ENCODE measurements at regions not wholly inside any gene's neighbourhood (a gene's known extent, or its start where the extent isn't known, plus 50 kb on each side); places are given as distances from the start of the nearest gene placed in this dataset.

GRCh38 chr18:47380153-47380552 lies 128.7 kb upstream of the SKOR2 start:
- no peaks in the 10 kb centered on the region for H3K4me1 Mint-ChIP-seq
- H3K9ac ChIP-seq (ENCODE audit: insufficient read depth, low read length, poor library complexity, severe bottlenecking): no peak overlapping the region
- H4K20me1 ChIP-seq (ENCODE audit: insufficient read depth, low read length): no peaks in the 10 kb centered on the region
- H3K4me3 ChIP-seq (replicated peaks in 1 of 3; ENCODE audit: low read depth in 2 of 3, low read length in 3 of 3): no peak overlapping the region
- H3K27me3 Mint-ChIP-seq (ENCODE audit: low read depth in 3 of 3): peaks cover 0 to 2% (median 0%) of the 10 kb centered on the region in 3 donors
- no peak overlapping the region for H3K4me2 ChIP-seq (replicated peaks; ENCODE audit: extremely low read depth, low read length, poor library complexity, severe bottlenecking)
- no peaks in the 10 kb centered on the region for H3K4me1 ChIP-seq (ENCODE audit: control insufficient read depth in 1 of 2, insufficient read depth in 2 of 2, low read length in 2 of 2)
- TF ChIP-seq CTCF (IDR thresholded peaks at IDR 0.05): no peak
- intact Hi-C loops (cut with micrococcal nuclease): loop anchor here in 1 of 2 donors (10.0 kb wide), 1 partner anchor 55 kb away; no protein-coding TSS in a partner anchor
- no peak overlapping the region for H2AFZ ChIP-seq (ENCODE audit: insufficient read depth, low read depth, low read length, poor library complexity, severe bottlenecking)
- no peaks in the 10 kb centered on the region for H3K27me3 ChIP-seq (ENCODE audit: control insufficient read depth in 2 of 2, insufficient read depth in 2 of 2, low read length in 2 of 2)
- no peak overlapping the region for H3K4me3 Mint-ChIP-seq
- no peaks in the 10 kb centered on the region for H3K9me3 ChIP-seq (replicated peaks in 1 of 2; ENCODE audit: control insufficient read depth in 1 of 2, insufficient read depth in 1 of 2, low read length in 2 of 2)
- H3K36me3 ChIP-seq (replicated peaks in 1 of 2; ENCODE audit: control insufficient read depth in 1 of 2, insufficient read depth in 2 of 2, low read length in 2 of 2): no peaks in the 10 kb centered on the region
- H3K27ac ChIP-seq (ENCODE audit: low read depth in 1 of 2, low read length in 2 of 2): no peak overlapping the region
- H3K9me3 Mint-ChIP-seq: peaks cover 0 to 6% (median 0%) of the 10 kb centered on the region in 7 donors
- no peak overlapping the region for H3K27ac Mint-ChIP-seq
- no CpG with 5 or more reads among the region's 1 CpG for WGBS (ENCODE audit: insufficient coverage)
- no peaks in the 10 kb centered on the region for H3K36me3 Mint-ChIP-seq
- DNase-seq: no peak
- no peaks in the 10 kb centered on the region for H3K79me2 ChIP-seq (ENCODE audit: insufficient read depth, low read length)

GRCh38 chr18:47373465-47373864 lies 122.0 kb upstream of the SKOR2 start:
- Histone ChIP-seq H3K9me3 (replicated peaks in 1 of 2; ENCODE audit: control insufficient read depth in 1 of 2, insufficient read depth in 1 of 2, low read length in 2 of 2) (peaks cover 0 to 4% of the 10 kb centered on the region in 2 donors), H4K20me1 (ENCODE audit: insufficient read depth, low read length) (no peaks in the 10 kb centered on the region), H3K4me1 (ENCODE audit: control insufficient read depth in 1 of 2, insufficient read depth in 2 of 2, low read length in 2 of 2) (no peaks in the 10 kb centered on the region), H3K9ac (ENCODE audit: insufficient read depth, low read length, poor library complexity, severe bottlenecking) (no peak overlapping the region), H3K27ac (ENCODE audit: low read depth in 1 of 2, low read length in 2 of 2) (no peak overlapping the region), H2AFZ (ENCODE audit: insufficient read depth, low read depth, low read length, poor library complexity, severe bottlenecking) (no peak overlapping the region), H3K36me3 (replicated peaks in 1 of 2; ENCODE audit: control insufficient read depth in 1 of 2, insufficient read depth in 2 of 2, low read length in 2 of 2) (no peaks in the 10 kb centered on the region), H3K4me3 (replicated peaks in 1 of 3; ENCODE audit: low read depth in 2 of 3, low read length in 3 of 3) (no peak overlapping the region), H3K79me2 (ENCODE audit: insufficient read depth, low read length) (no peaks in the 10 kb centered on the region), H3K27me3 (ENCODE audit: control insufficient read depth in 2 of 2, insufficient read depth in 2 of 2, low read length in 2 of 2) (no peaks in the 10 kb centered on the region), H3K4me2 (replicated peaks; ENCODE audit: extremely low read depth, low read length, poor library complexity, severe bottlenecking) (no peak overlapping the region)
- H3K27me3 Mint-ChIP-seq (ENCODE audit: low read depth in 3 of 3): peaks cover 0 to 2% (median 0%) of the 10 kb centered on the region in 3 donors
- H3K36me3 Mint-ChIP-seq: no peaks in the 10 kb centered on the region
- H3K4me3 Mint-ChIP-seq: no peak overlapping the region
- TF ChIP-seq CTCF (IDR thresholded peaks at IDR 0.05): no peak
- intact Hi-C loops (cut with micrococcal nuclease): no loop called here
- WGBS (ENCODE audit: insufficient coverage): 69% methylated on average over 3 of the region's 3 CpGs
- H3K27ac Mint-ChIP-seq: no peak overlapping the region
- DNase-seq: no peak
- H3K4me1 Mint-ChIP-seq: no peaks in the 10 kb centered on the region
- peaks cover 0 to 5% (median 2%) of the 10 kb centered on the region in 7 donors for H3K9me3 Mint-ChIP-seq
